IMR-90 (cell line): ENCODE measurements at regions not wholly inside any gene's neighbourhood (a gene's known extent, or its start where the extent isn't known, plus 50 kb on each side); places are given as distances from the start of the nearest gene placed in this dataset.

Experiments
- ATAC-seq: fragments of 200-7000 bp; cut with Tn5 transposase; 2 replicates; pipeline ENCODE4 v1.9.1; 2020; ENCODE audit warnings: low read depth, mild to moderate bottlenecking, moderate library complexity
- BruUV-seq: library from RNA; stranded (reverse); fragments of 400-500 nt; replicated peaks from 2 replicates; lab custom pipeline; 2021; lab: Mats Ljungman, UMichigan
- CTCF ChIA-PET: fragments of 300-600 bp; formaldehyde crosslinking; extraction: SDS; loops from one replicate; lab custom pipeline; 2021; ENCODE audit warnings: antibody characterized with exemption; lab: Yijun Ruan, JAX
- POLR2A ChIA-PET: fragments of 300-600 bp; sonication (Branson Sonifier 250); formaldehyde crosslinking; loops from one replicate; lab custom pipeline; 2022; ENCODE audit warnings: antibody characterized with exemption; ENCODE audit not compliant: unreplicated experiment; lab: Charles Lee
- DNase-seq: peaks from one replicate; pipeline ENCODE4 v3.0.0; 2013
- H2AFZ ChIP-seq: replicated peaks from 2 replicates; pipeline ENCODE3; 2013; ENCODE audit warnings: low read length, mild to moderate bottlenecking; ENCODE audit not compliant: poor library complexity
- H2AK5ac ChIP-seq: 2 replicates; pipeline ENCODE4 v1.6.1; 2013; ENCODE audit warnings: low read depth, low read length, inconsistent platforms
- H2AK9ac ChIP-seq: replicated peaks from 2 replicates; pipeline ENCODE3; 2013; ENCODE audit warnings: mild to moderate bottlenecking, low read depth, low read length, moderate library complexity; ENCODE audit not compliant: poor library complexity
- H2BK120ac ChIP-seq: 2 replicates; pipeline ENCODE4 v1.6.1; 2013; ENCODE audit warnings: low read depth, low read length, inconsistent platforms
- H2BK15ac ChIP-seq: 3 replicates; pipeline ENCODE4 v1.6.1; 2013; ENCODE audit warnings: low read depth, low read length, inconsistent platforms
- H2BK20ac ChIP-seq: 2 replicates; pipeline ENCODE4 v1.6.1; 2013; ENCODE audit warnings: low read depth, mild to moderate bottlenecking, inconsistent platforms, low read length, moderate library complexity
- H2BK5ac ChIP-seq: 2 replicates; pipeline ENCODE4 v1.6.1; 2013; ENCODE audit warnings: mild to moderate bottlenecking, low read depth, low read length, inconsistent platforms; ENCODE audit not compliant: poor library complexity, severe bottlenecking
- H3K14ac ChIP-seq: replicated peaks from 2 replicates; pipeline ENCODE4 v1.6.1; 2013; ENCODE audit warnings: low read depth, low read length, inconsistent platforms
- H3K18ac ChIP-seq: 2 replicates; pipeline ENCODE4 v1.6.1; 2013; ENCODE audit warnings: low read depth, low read length, control low read depth
- H3K23ac ChIP-seq: 2 replicates; pipeline ENCODE4 v1.6.1; 2013; ENCODE audit warnings: low read depth, low read length, inconsistent platforms
- H3K27ac ChIP-seq: 2 replicates; pipeline ENCODE4 v1.5.1; 2013; ENCODE audit warnings: mild to moderate bottlenecking, control low read depth, low read length; ENCODE audit not compliant: insufficient read depth
- H3K27me3 ChIP-seq: 2 replicates; pipeline ENCODE4 v1.6.1; 2013; ENCODE audit warnings: low read length; ENCODE audit not compliant: control insufficient read depth, insufficient read depth
- H3K36me3 ChIP-seq: 2 replicates; pipeline ENCODE4 v1.6.1; 2013; ENCODE audit warnings: low read length, mixed read lengths; ENCODE audit not compliant: control insufficient read depth, insufficient read depth
- H3K4ac ChIP-seq: 2 replicates; pipeline ENCODE4 v1.6.1; 2013; ENCODE audit warnings: low read depth, low read length, inconsistent platforms
- H3K4me1 ChIP-seq: 2 replicates; pipeline ENCODE4 v1.6.1; 2013; ENCODE audit warnings: low read length, mixed read lengths; ENCODE audit not compliant: control insufficient read depth, insufficient read depth
- H3K4me2 ChIP-seq: 2 replicates; pipeline ENCODE4 v1.6.1; 2013; ENCODE audit warnings: low read depth, mild to moderate bottlenecking, control low read depth, low read length, moderate library complexity
- H3K4me3 ChIP-seq: 2 replicates; pipeline ENCODE4 v1.5.1; 2013; ENCODE audit warnings: low read depth, mild to moderate bottlenecking, control low read depth, low read length, moderate library complexity; ENCODE audit not compliant: insufficient read depth
- H3K56ac ChIP-seq: 2 replicates; pipeline ENCODE4 v1.6.1; 2013; ENCODE audit warnings: low read length, inconsistent platforms; ENCODE audit not compliant: insufficient read depth; ENCODE audit errors: extremely low read depth
- H3K79me1 ChIP-seq, 2 experiments: 2 replicates each; pipeline ENCODE4 v1.6.1; 2013; ENCODE audit warnings: low read length in 2 of 2, inconsistent platforms in 1 of 2, low read depth in 1 of 2
- H3K9ac ChIP-seq: 2 replicates; pipeline ENCODE4 v1.6.1; 2013; ENCODE audit warnings: low read depth, low read length, control low read depth
- H3K9me1 ChIP-seq: 2 replicates; pipeline ENCODE4 v1.6.1; 2013; ENCODE audit warnings: low read length, inconsistent platforms; ENCODE audit not compliant: insufficient read depth
- H3K9me3 ChIP-seq: 2 replicates; pipeline ENCODE4 v1.6.1; 2013; ENCODE audit warnings: low read length; ENCODE audit not compliant: control insufficient read depth, insufficient read depth
- H4K20me1 ChIP-seq: 2 replicates; pipeline ENCODE4 v1.6.1; 2013; ENCODE audit warnings: low read length, inconsistent platforms; ENCODE audit not compliant: insufficient read depth
- H4K5ac ChIP-seq: 2 replicates; pipeline ENCODE4 v1.6.1; 2013; ENCODE audit warnings: mild to moderate bottlenecking, low read depth, low read length, control low read depth
- H4K8ac ChIP-seq, 2 experiments: 2 replicates each; pipeline ENCODE4 v1.6.1; 2013; ENCODE audit warnings: low read depth in 2 of 2, low read length in 2 of 2, control low read depth in 1 of 2, inconsistent platforms in 1 of 2
- H4K91ac ChIP-seq: 2 replicates; pipeline ENCODE4 v1.6.1; 2013; ENCODE audit warnings: low read depth, low read length, inconsistent platforms; ENCODE audit not compliant: insufficient read depth
- BHLHE40 ChIP-seq: fragments of 150-350 bp; IDR thresholded peaks from 2 replicates; pipeline ENCODE4 v1.6.1; 2016; ENCODE audit warnings: mild to moderate bottlenecking, low read depth, low read length
- CEBPB ChIP-seq: IDR thresholded peaks from 2 replicates; pipeline ENCODE4 v1.6.1; 2012; ENCODE audit warnings: low read depth, low read length, improper control_type of control experiment
- CHD1 ChIP-seq: IDR thresholded peaks from 2 replicates; pipeline ENCODE4 v1.6.1; 2012; ENCODE audit warnings: low read depth, low read length, improper control_type of control experiment
- CTCF ChIP-seq: conservative IDR thresholded peaks from 2 replicates; pipeline ENCODE4 v1.5.1; 2012; ENCODE audit warnings: mild to moderate bottlenecking, low read depth, low read length, improper control_type of control experiment
- ELK1 ChIP-seq: fragments of 150-350 bp; IDR thresholded peaks from 2 replicates; pipeline ENCODE4 v1.6.1; 2016; ENCODE audit warnings: low read depth, mild to moderate bottlenecking, low read length, moderate library complexity, borderline replicate concordance
- FOS ChIP-seq: fragments of 150-350 bp; IDR thresholded peaks from 2 replicates; pipeline ENCODE4 v1.6.1; 2016; ENCODE audit warnings: low read depth, low read length
- MAFK ChIP-seq: IDR thresholded peaks from 2 replicates; pipeline ENCODE4 v1.6.1; 2012; ENCODE audit warnings: low read depth, low read length, improper control_type of control experiment
- MAZ ChIP-seq: IDR thresholded peaks from 2 replicates; pipeline ENCODE4 v1.6.1; 2012; ENCODE audit warnings: low read depth, mild to moderate bottlenecking, low read length, improper control_type of control experiment, moderate library complexity, borderline replicate concordance
- MXI1 ChIP-seq: IDR thresholded peaks from 2 replicates; pipeline ENCODE4 v1.6.1; 2012; ENCODE audit warnings: low read depth, mild to moderate bottlenecking, low read length, moderate library complexity, borderline replicate concordance
- NFE2L2 ChIP-seq: fragments of 150-350 bp; IDR thresholded peaks from 2 replicates; pipeline ENCODE4 v1.6.1; 2016; ENCODE audit warnings: low read depth, mild to moderate bottlenecking, low read length
- POLR2A ChIP-seq: IDR thresholded peaks from 2 replicates; pipeline ENCODE4 v1.6.1; 2012; ENCODE audit warnings: mild to moderate bottlenecking, low read depth, low read length
- RAD21 ChIP-seq: IDR thresholded peaks from 2 replicates; pipeline ENCODE4 v1.6.1; 2012; ENCODE audit warnings: low read length, improper control_type of control experiment
- RCOR1 ChIP-seq: IDR thresholded peaks from 2 replicates; pipeline ENCODE4 v1.6.1; 2012; ENCODE audit warnings: mild to moderate bottlenecking, low read length, improper control_type of control experiment; ENCODE audit not compliant: insufficient replicate concordance
- RFX5 ChIP-seq: IDR thresholded peaks from 2 replicates; pipeline ENCODE4 v1.8.0; 2012; ENCODE audit warnings: low read depth, mild to moderate bottlenecking, low read length, moderate library complexity
- SMC3 ChIP-seq: fragments of 150-350 bp; IDR thresholded peaks from 2 replicates; pipeline ENCODE4 v1.6.1; 2016; ENCODE audit warnings: low read depth, mild to moderate bottlenecking, antibody characterized with exemption, low read length, moderate library complexity
- USF2 ChIP-seq: fragments of 150-350 bp; IDR thresholded peaks from 2 replicates; pipeline ENCODE4 v1.6.1; 2017; ENCODE audit warnings: mild to moderate bottlenecking, antibody characterized with exemption, low read length, low read depth
- WGBS, 2 experiments: methylation state at CpG; one replicate each; pipeline versions ENCODE4 v1.1.5 to v1.1.7; 2013; ENCODE audit warnings: missing lambda C conversion rate in 2 of 2; ENCODE audit not compliant: insufficient read length in 1 of 2; ENCODE audit errors: extremely low coverage in 2 of 2; 5-methylcytosine and 5-hydroxymethylcytosine counted together
- dilution Hi-C: fragments of 300-500 bp; cut with HindIII; formaldehyde crosslinking; loops from one replicate; pipeline ENCODE4 v1.14.3; 2018; ENCODE audit warnings: low sequenced_read_pairs; ENCODE audit not compliant: unreplicated experiment
- in situ Hi-C: fragments of 300-500 bp; cut with MboI; formaldehyde crosslinking; loops from 3 replicates; pipeline ENCODE4 v1.14.3; 2019; ENCODE audit warnings: low sequenced_read_pairs, inconsistent platforms, mixed read lengths
- intact Hi-C: fragments of 100-400 bp; cut with micrococcal nuclease; formaldehyde crosslinking; loops from 2 replicates; pipeline ENCODE4 v1.10.0; 2022

GRCh38 chr3:67821135-67821534 is 166.7 kb upstream of the SUCLG2 start:
- in situ Hi-C loops (no loop called here), intact Hi-C loops (no loop called here), dilution Hi-C loops (no loop called here)
- H3K27me3 ChIP-seq, result no peaks in the 10 kb centered on the region
- H3K9me1 ChIP-seq, result no peaks in the 10 kb centered on the region
- TF ChIP-seq FOS (no peak), ELK1 (no peak), MXI1 (no peak), SMC3 (no peak), USF2 (no peak), POLR2A (no peak), CHD1 (no peak), RCOR1 (no peak), CEBPB (no peak), CTCF (no peak), BHLHE40 (no peak), NFE2L2 (no peak), RAD21 (no peak), MAFK (no peak), RFX5 (no peak), MAZ (no peak)
- H4K20me1 ChIP-seq, result no peaks in the 10 kb centered on the region
- ATAC-seq, result no peak
- H3K14ac ChIP-seq, result no peak overlapping the region
- no peak for DNase-seq
- H2BK15ac ChIP-seq, result no peak overlapping the region
- H3K79me1 ChIP-seq, result no peaks in the 10 kb centered on the region
- H2BK120ac ChIP-seq, result no peak overlapping the region
- no peaks in the 10 kb centered on the region for H3K36me3 ChIP-seq
- WGBS, 2 experiments, result 42% methylated on average over 2 of the region's 4 CpGs; no CpG with 5 or more reads in 1 of the 2 experiments
- H3K4me3 ChIP-seq, result no peak overlapping the region
- no peak overlapping the region for H3K4me2 ChIP-seq
- no peak overlapping the region for H2AK9ac ChIP-seq
- BruUV-seq, result no TSS peak
- no peak overlapping the region for H3K27ac ChIP-seq
- H2BK5ac ChIP-seq, result no peak overlapping the region
- H3K9ac ChIP-seq, result no peak overlapping the region
- H2AFZ ChIP-seq, result no peak overlapping the region
- no peak overlapping the region for H2AK5ac ChIP-seq
- ChIA-PET POLR2A (no interaction called here), CTCF (no interaction called here)
- no peaks in the 10 kb centered on the region for H3K9me3 ChIP-seq
- no peaks in the 10 kb centered on the region for H3K4me1 ChIP-seq
- H4K5ac ChIP-seq, result no peak overlapping the region
- H3K56ac ChIP-seq, result no peak overlapping the region
- no peak overlapping the region for H3K18ac ChIP-seq
- H2BK20ac ChIP-seq, result no peak overlapping the region
- H4K91ac ChIP-seq, result no peak overlapping the region
- no peak overlapping the region for H3K23ac ChIP-seq
- H3K4ac ChIP-seq, result no peak overlapping the region
- no peak overlapping the region for H4K8ac ChIP-seq
